ENCODE measurements at regions not wholly inside any gene's neighbourhood (a gene's known extent, or its start where the extent isn't known, plus 50 kb on each side); places are given as distances from the start of the nearest gene placed in this dataset.
A peak's percentile ranks its signal among the peaks of the same experiment; 100 is the strongest.

DNA sequence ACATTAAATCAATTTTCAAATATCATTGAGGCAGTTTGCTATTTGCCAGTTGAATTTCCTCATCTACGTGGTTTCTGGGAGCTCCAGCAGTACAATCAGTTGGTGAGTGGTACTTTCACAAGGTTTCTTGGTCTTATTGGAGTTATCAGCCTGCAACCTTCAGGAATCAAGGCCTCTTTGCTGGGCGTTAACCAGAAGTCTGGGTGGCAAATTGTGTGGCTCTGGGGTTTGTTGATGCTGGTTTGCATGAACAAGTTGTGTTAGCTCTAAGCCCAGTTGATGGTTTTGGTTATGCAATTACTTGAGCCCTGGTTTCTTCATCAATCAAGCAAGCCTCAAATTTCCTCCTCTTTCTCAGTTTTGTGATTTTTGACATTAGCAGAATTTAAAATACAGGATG, 152.9 kb upstream of the ANKRD55 start:
- Histone ChIP-seq H3K9ac (ENCODE audit: low read length) (no peak overlapping the region), H2AK5ac (ENCODE audit: low read length) (no peak overlapping the region), H3K4me3 (ENCODE audit: low read depth, low read length) (no peak overlapping the region), H2BK12ac (ENCODE audit: low read length) (peak overlapping the region; percentile 50), H3K23ac (ENCODE audit: low read length) (peak overlapping the region; percentile 96), H3K27me3 (ENCODE audit: insufficient read depth, low read length) (no peaks in the 10 kb centered on the region), H3K4me1 (ENCODE audit: control insufficient read depth in 1 of 2, insufficient read depth in 2 of 2, low read length in 2 of 2) (no peaks in the 10 kb centered on the region), H3K79me1 (ENCODE audit: low read length) (peaks cover 5% of the 10 kb centered on the region), H3K18ac (ENCODE audit: low read length) (no peak overlapping the region), H3K14ac (ENCODE audit: low read length) (no peak overlapping the region), H3K9me3 (ENCODE audit: insufficient read depth, low read depth, low read length) (peaks cover 2% of the 10 kb centered on the region), H4K12ac (ENCODE audit: low read depth, low read length) (no peak overlapping the region), H2AFZ (ENCODE audit: insufficient read depth, low read length, poor library complexity) (no peak overlapping the region), H3K79me2 (ENCODE audit: control insufficient read depth, insufficient read depth, low read length, poor library complexity) (no peaks in the 10 kb centered on the region), H3K4ac (ENCODE audit: low read depth, low read length) (no peak overlapping the region), H4K91ac (ENCODE audit: low read depth, low read length) (no peak overlapping the region), H3K27ac (ENCODE audit: low read depth, low read length) (no peak overlapping the region), H4K8ac (ENCODE audit: low read depth, low read length) (no peak overlapping the region), H3K36me3 (ENCODE audit: control insufficient read depth in 1 of 2, insufficient read depth in 2 of 2, low read length in 2 of 2) (no peaks in the 10 kb centered on the region), H3K4me2 (ENCODE audit: low read length) (no peak overlapping the region), H2BK120ac (ENCODE audit: insufficient read depth, low read length, poor library complexity) (no peak overlapping the region), H2BK5ac (ENCODE audit: low read depth, low read length, poor library complexity) (no peak overlapping the region)
- no CpG with 5 or more reads among the region's 2 CpGs for WGBS (ENCODE audit: extremely low coverage, insufficient coverage, insufficient read length)
- no peak for DNase-seq

DNA sequence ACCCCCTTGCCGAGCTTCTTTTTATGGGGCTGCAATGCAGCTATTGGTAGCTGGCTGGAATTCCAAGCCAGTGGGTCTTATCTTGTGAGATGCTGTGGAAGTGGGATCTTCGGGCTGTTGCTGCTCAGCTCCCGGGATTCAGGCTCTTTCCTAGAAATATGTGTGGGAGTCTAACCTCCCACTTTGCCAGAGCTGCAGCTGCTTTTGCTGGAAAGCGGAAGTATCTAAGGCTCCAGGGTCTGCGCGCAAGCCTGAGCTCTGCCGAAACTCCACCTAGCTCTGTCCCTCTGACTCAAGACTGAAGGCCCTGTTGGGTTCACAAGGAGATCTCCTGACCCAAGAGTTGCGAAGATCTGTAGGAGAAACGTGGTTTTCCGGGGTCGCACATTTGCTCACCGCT, 151.1 kb upstream of the ANKRD55 start:
- H3K18ac ChIP-seq (ENCODE audit: low read length) = no peak overlapping the region
- H3K4ac ChIP-seq (ENCODE audit: low read depth, low read length) = no peak overlapping the region
- no peak overlapping the region for H2BK120ac ChIP-seq (ENCODE audit: insufficient read depth, low read length, poor library complexity)
- no peaks in the 10 kb centered on the region for H3K9me3 ChIP-seq (ENCODE audit: insufficient read depth, low read depth, low read length)
- H3K79me1 ChIP-seq (ENCODE audit: low read length) = peaks cover 2% of the 10 kb centered on the region
- H2BK5ac ChIP-seq (ENCODE audit: low read depth, low read length, poor library complexity) = no peak overlapping the region
- no peak overlapping the region for H4K8ac ChIP-seq (ENCODE audit: low read depth, low read length)
- H2AK5ac ChIP-seq (ENCODE audit: low read length) = no peak overlapping the region
- no peak overlapping the region for H3K9ac ChIP-seq (ENCODE audit: low read length)
- H3K36me3 ChIP-seq (ENCODE audit: control insufficient read depth in 1 of 2, insufficient read depth in 2 of 2, low read length in 2 of 2) = no peaks in the 10 kb centered on the region
- no peak overlapping the region for H3K27ac ChIP-seq (ENCODE audit: low read depth, low read length)
- H3K4me2 ChIP-seq (ENCODE audit: low read length) = no peak overlapping the region
- no CpG with 5 or more reads among the region's 12 CpGs for WGBS (ENCODE audit: extremely low coverage, insufficient coverage, insufficient read length)
- H3K4me3 ChIP-seq (ENCODE audit: low read depth, low read length) = no peak overlapping the region
- no peak for DNase-seq
- no peaks in the 10 kb centered on the region for H3K79me2 ChIP-seq (ENCODE audit: control insufficient read depth, insufficient read depth, low read length, poor library complexity)
- no peaks in the 10 kb centered on the region for H3K27me3 ChIP-seq (ENCODE audit: insufficient read depth, low read length)
- H2BK12ac ChIP-seq (ENCODE audit: low read length) = peak overlapping the region; percentile 65
- H3K14ac ChIP-seq (ENCODE audit: low read length) = no peak overlapping the region
- H4K12ac ChIP-seq (ENCODE audit: low read depth, low read length) = no peak overlapping the region
- H2AFZ ChIP-seq (ENCODE audit: insufficient read depth, low read length, poor library complexity) = no peak overlapping the region
- no peak overlapping the region for H4K91ac ChIP-seq (ENCODE audit: low read depth, low read length)
- no peaks in the 10 kb centered on the region for H3K4me1 ChIP-seq (ENCODE audit: control insufficient read depth in 1 of 2, insufficient read depth in 2 of 2, low read length in 2 of 2)
- H3K23ac ChIP-seq (ENCODE audit: low read length) = no peak overlapping the region

DNA sequence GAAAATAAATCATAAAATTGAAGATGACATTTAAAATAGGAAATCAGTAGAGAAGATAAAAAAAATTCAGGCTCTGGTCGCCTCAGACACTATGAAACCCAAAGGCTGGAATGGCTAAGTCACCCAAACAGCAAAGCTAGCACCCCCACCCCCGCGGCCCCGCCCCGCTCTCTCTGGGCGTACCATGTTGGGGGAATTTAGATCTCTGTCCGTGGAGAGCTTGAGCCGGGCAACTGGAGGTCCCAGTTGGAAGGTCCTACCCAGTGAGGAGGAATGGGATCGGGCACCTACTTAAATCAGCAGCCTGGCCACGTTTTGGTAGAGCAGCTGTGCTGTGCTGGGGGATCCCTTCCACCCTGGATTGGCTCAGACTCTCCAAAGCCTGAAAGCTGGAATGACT, 150.6 kb upstream of the ANKRD55 start:
- no peak overlapping the region for H3K14ac ChIP-seq (ENCODE audit: low read length)
- no peaks in the 10 kb centered on the region for H3K9me3 ChIP-seq (ENCODE audit: insufficient read depth, low read depth, low read length)
- no peaks in the 10 kb centered on the region for H3K27me3 ChIP-seq (ENCODE audit: insufficient read depth, low read length)
- H3K18ac ChIP-seq (ENCODE audit: low read length) = no peak overlapping the region
- H2BK12ac ChIP-seq (ENCODE audit: low read length) = no peak overlapping the region
- H2BK5ac ChIP-seq (ENCODE audit: low read depth, low read length, poor library complexity) = no peak overlapping the region
- WGBS (ENCODE audit: extremely low coverage, insufficient coverage, insufficient read length) = no CpG with 5 or more reads among the region's 10 CpGs
- H4K12ac ChIP-seq (ENCODE audit: low read depth, low read length) = no peak overlapping the region
- H2AK5ac ChIP-seq (ENCODE audit: low read length) = no peak overlapping the region
- no peak overlapping the region for H3K9ac ChIP-seq (ENCODE audit: low read length)
- no peak overlapping the region for H3K4me3 ChIP-seq (ENCODE audit: low read depth, low read length)
- no peak overlapping the region for H3K27ac ChIP-seq (ENCODE audit: low read depth, low read length)
- peaks cover 2% of the 10 kb centered on the region for H3K79me1 ChIP-seq (ENCODE audit: low read length)
- H3K4ac ChIP-seq (ENCODE audit: low read depth, low read length) = no peak overlapping the region
- no peak overlapping the region for H2BK120ac ChIP-seq (ENCODE audit: insufficient read depth, low read length, poor library complexity)
- no peak overlapping the region for H3K4me2 ChIP-seq (ENCODE audit: low read length)
- no peak overlapping the region for H3K23ac ChIP-seq (ENCODE audit: low read length)
- DNase-seq = no peak
- H3K36me3 ChIP-seq (ENCODE audit: control insufficient read depth in 1 of 2, insufficient read depth in 2 of 2, low read length in 2 of 2) = no peaks in the 10 kb centered on the region
- H2AFZ ChIP-seq (ENCODE audit: insufficient read depth, low read length, poor library complexity) = no peak overlapping the region
- H4K8ac ChIP-seq (ENCODE audit: low read depth, low read length) = no peak overlapping the region
- H3K79me2 ChIP-seq (ENCODE audit: control insufficient read depth, insufficient read depth, low read length, poor library complexity) = no peaks in the 10 kb centered on the region
- H4K91ac ChIP-seq (ENCODE audit: low read depth, low read length) = no peak overlapping the region
- no peaks in the 10 kb centered on the region for H3K4me1 ChIP-seq (ENCODE audit: control insufficient read depth in 1 of 2, insufficient read depth in 2 of 2, low read length in 2 of 2)

GRCh38 chr5:56382896-56383295, 149.8 kb upstream of the ANKRD55 start:
- H3K79me1 ChIP-seq (ENCODE audit: low read length) = peaks cover 2% of the 10 kb centered on the region
- H3K4ac ChIP-seq (ENCODE audit: low read depth, low read length) = no peak overlapping the region
- no peak overlapping the region for H3K4me2 ChIP-seq (ENCODE audit: low read length)
- H3K9ac ChIP-seq (ENCODE audit: low read length) = no peak overlapping the region
- H3K36me3 ChIP-seq (ENCODE audit: control insufficient read depth in 1 of 2, insufficient read depth in 2 of 2, low read length in 2 of 2) = no peaks in the 10 kb centered on the region
- no peak overlapping the region for H3K27ac ChIP-seq (ENCODE audit: low read depth, low read length)
- H3K4me3 ChIP-seq (ENCODE audit: low read depth, low read length) = no peak overlapping the region
- H2BK120ac ChIP-seq (ENCODE audit: insufficient read depth, low read length, poor library complexity) = no peak overlapping the region
- H2AK5ac ChIP-seq (ENCODE audit: low read length) = no peak overlapping the region
- H3K79me2 ChIP-seq (ENCODE audit: control insufficient read depth, insufficient read depth, low read length, poor library complexity) = no peaks in the 10 kb centered on the region
- no peak overlapping the region for H2BK12ac ChIP-seq (ENCODE audit: low read length)
- no peak overlapping the region for H4K91ac ChIP-seq (ENCODE audit: low read depth, low read length)
- H4K8ac ChIP-seq (ENCODE audit: low read depth, low read length) = no peak overlapping the region
- H3K9me3 ChIP-seq (ENCODE audit: insufficient read depth, low read depth, low read length) = no peaks in the 10 kb centered on the region
- no peaks in the 10 kb centered on the region for H3K27me3 ChIP-seq (ENCODE audit: insufficient read depth, low read length)
- H2BK5ac ChIP-seq (ENCODE audit: low read depth, low read length, poor library complexity) = no peak overlapping the region
- no peak overlapping the region for H2AFZ ChIP-seq (ENCODE audit: insufficient read depth, low read length, poor library complexity)
- no peak overlapping the region for H4K12ac ChIP-seq (ENCODE audit: low read depth, low read length)
- H3K14ac ChIP-seq (ENCODE audit: low read length) = no peak overlapping the region
- no peak overlapping the region for H3K18ac ChIP-seq (ENCODE audit: low read length)
- no CpG with 5 or more reads among the region's 1 CpG for WGBS (ENCODE audit: extremely low coverage, insufficient coverage, insufficient read length)
- no peak for DNase-seq
- H3K23ac ChIP-seq (ENCODE audit: low read length) = no peak overlapping the region
- H3K4me1 ChIP-seq (ENCODE audit: control insufficient read depth in 1 of 2, insufficient read depth in 2 of 2, low read length in 2 of 2) = no peaks in the 10 kb centered on the region
